Fibroblast of lung (primary cell): ENCODE measurements at regions not wholly inside any gene's neighbourhood (a gene's known extent, or its start where the extent isn't known, plus 50 kb on each side); places are given as distances from the start of the nearest gene placed in this dataset.

Experiments
- DNase-seq, 2 donors: peaks; one replicate each; pipeline versions ENCODE4 v3.0.0 to v3.0.0-alpha.2; 2010; ENCODE audit warnings: low read depth in 2 of 2
- H2AFZ ChIP-seq: 2 replicates; pipeline ENCODE4 v1.5.1; 2012; ENCODE audit warnings: low read length, control low read depth, inconsistent platforms
- H3K27ac ChIP-seq: 2 replicates; pipeline ENCODE4 v1.5.1; 2011; ENCODE audit warnings: low read length, control low read depth; ENCODE audit not compliant: insufficient read depth
- H3K27me3 ChIP-seq: 2 replicates; pipeline ENCODE4 v1.5.1; 2011; ENCODE audit warnings: mild to moderate bottlenecking, low read length; ENCODE audit not compliant: control insufficient read depth, insufficient read depth
- H3K36me3 ChIP-seq: 2 replicates; pipeline ENCODE4 v1.5.1; 2011; ENCODE audit warnings: low read length; ENCODE audit not compliant: control insufficient read depth, insufficient read depth
- H3K4me1 ChIP-seq: 2 replicates; pipeline ENCODE4 v1.5.1; 2011; ENCODE audit warnings: low read length; ENCODE audit not compliant: control insufficient read depth, insufficient read depth; ENCODE audit errors: extremely low read depth
- H3K4me2 ChIP-seq: 2 replicates; pipeline ENCODE4 v1.5.1; 2011; ENCODE audit warnings: low read length, control low read depth; ENCODE audit not compliant: insufficient read depth; ENCODE audit errors: extremely low read depth
- H3K4me3 ChIP-seq, 4 experiments: fragments of 200-600 bp in 1 of 4; sonication (generic) in 1 of 4; replicated peaks in 1 of 4; 2 replicates each; pipeline ENCODE4 v1.5.1; 2011 to 2016; ENCODE audit warnings: low read length in 4 of 4, low read depth in 3 of 4, mild to moderate bottlenecking in 3 of 4, control low read depth in 2 of 4, inconsistent platforms in 1 of 4, mixed read lengths in 1 of 4; ENCODE audit not compliant: insufficient read depth in 1 of 4; ENCODE audit errors: control extremely low read depth in 1 of 4
- H3K79me2 ChIP-seq: 2 replicates; pipeline ENCODE4 v1.5.1; 2012; ENCODE audit warnings: mild to moderate bottlenecking, low read length, inconsistent platforms; ENCODE audit not compliant: control insufficient read depth, insufficient read depth
- H3K9ac ChIP-seq: 2 replicates; pipeline ENCODE4 v1.5.1; 2011; ENCODE audit warnings: mild to moderate bottlenecking, low read length, control low read depth; ENCODE audit not compliant: insufficient read depth
- H3K9me3 ChIP-seq: 2 replicates; pipeline ENCODE4 v1.5.1; 2012; ENCODE audit warnings: low read depth, low read length; ENCODE audit not compliant: control insufficient read depth, insufficient read depth
- H4K20me1 ChIP-seq: 2 replicates; pipeline ENCODE4 v1.5.1; 2011; ENCODE audit warnings: low read length; ENCODE audit not compliant: control insufficient read depth, insufficient read depth; ENCODE audit errors: extremely low read depth
- EZH2 ChIP-seq: IDR thresholded peaks from 2 replicates; pipeline ENCODE4 v1.5.1; 2012; ENCODE audit warnings: low read length, control low read depth, mild to moderate bottlenecking; ENCODE audit errors: missing control alignments
- TF ChIP-seq, protein P1 (sequence below), 2 donors: IDR thresholded peaks in 1 of 2; conservative IDR thresholded peaks in 1 of 2; 1 replicate in 1 of 2; 2 replicates in 1 of 2; pipeline ENCODE4 v1.5.1; 2011 to 2012; ENCODE audit warnings: low read length in 2 of 2, control low read depth in 1 of 2, inconsistent platforms in 1 of 2, low read depth in 1 of 2, mild to moderate bottlenecking in 1 of 2

DNA sequence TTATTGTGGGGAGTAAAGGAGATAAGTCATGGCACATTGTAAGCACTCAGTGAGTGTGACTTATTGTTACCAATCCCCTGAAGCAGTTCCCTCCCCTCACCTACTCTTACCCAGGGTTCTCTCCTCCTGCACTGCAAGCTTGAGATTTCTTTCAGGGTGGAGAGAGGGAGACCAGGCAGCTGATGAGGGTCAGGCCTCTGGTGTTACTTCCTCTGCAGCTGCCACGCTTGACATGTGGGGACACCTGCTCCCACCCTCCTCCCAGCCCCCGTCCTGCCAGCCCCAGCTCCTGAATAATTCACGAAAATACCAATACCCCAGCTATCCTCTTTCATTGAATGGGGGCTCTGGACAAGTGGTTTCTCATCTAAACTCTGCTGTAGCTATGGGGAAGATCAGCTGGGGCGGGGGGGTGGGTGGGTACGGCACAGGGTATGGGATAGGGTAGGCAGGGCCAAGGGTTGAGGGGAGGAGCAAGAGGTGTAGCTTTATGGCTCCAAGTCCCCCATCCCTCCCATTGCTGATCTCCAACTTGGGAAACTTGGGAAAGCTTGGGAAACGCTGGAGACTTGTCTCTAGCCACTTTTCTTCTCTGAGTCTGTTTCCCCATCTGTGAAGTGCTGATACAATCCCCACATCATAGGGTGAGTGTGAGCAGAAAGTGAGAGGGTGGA lies 148.5 kb upstream of the PJA1 start:
- Histone ChIP-seq H3K27me3 (peaks cover 5% of the 10 kb centered on the region), H2AFZ (no peak overlapping the region), H3K9ac (no peak overlapping the region), H3K4me2 (no peak overlapping the region), H3K79me2 (no peaks in the 10 kb centered on the region), H3K9me3 (no peaks in the 10 kb centered on the region), H3K4me3 (no peak overlapping the region), H3K36me3 (no peaks in the 10 kb centered on the region), H3K27ac (no peak overlapping the region), H3K4me1 (no peaks in the 10 kb centered on the region), H4K20me1 (no peaks in the 10 kb centered on the region)
- TF ChIP-seq, protein P1, sequence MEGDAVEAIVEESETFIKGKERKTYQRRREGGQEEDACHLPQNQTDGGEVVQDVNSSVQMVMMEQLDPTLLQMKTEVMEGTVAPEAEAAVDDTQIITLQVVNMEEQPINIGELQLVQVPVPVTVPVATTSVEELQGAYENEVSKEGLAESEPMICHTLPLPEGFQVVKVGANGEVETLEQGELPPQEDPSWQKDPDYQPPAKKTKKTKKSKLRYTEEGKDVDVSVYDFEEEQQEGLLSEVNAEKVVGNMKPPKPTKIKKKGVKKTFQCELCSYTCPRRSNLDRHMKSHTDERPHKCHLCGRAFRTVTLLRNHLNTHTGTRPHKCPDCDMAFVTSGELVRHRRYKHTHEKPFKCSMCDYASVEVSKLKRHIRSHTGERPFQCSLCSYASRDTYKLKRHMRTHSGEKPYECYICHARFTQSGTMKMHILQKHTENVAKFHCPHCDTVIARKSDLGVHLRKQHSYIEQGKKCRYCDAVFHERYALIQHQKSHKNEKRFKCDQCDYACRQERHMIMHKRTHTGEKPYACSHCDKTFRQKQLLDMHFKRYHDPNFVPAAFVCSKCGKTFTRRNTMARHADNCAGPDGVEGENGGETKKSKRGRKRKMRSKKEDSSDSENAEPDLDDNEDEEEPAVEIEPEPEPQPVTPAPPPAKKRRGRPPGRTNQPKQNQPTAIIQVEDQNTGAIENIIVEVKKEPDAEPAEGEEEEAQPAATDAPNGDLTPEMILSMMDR (conservative IDR thresholded peaks at IDR 0.05 in 1 of 2, IDR thresholded peaks at IDR 0.05 in 1 of 2; ENCODE audit: low read depth in 1 of 2, low read length in 2 of 2) = no peak
- TF ChIP-seq EZH2 = no peak
- no peak for DNase-seq

DNA sequence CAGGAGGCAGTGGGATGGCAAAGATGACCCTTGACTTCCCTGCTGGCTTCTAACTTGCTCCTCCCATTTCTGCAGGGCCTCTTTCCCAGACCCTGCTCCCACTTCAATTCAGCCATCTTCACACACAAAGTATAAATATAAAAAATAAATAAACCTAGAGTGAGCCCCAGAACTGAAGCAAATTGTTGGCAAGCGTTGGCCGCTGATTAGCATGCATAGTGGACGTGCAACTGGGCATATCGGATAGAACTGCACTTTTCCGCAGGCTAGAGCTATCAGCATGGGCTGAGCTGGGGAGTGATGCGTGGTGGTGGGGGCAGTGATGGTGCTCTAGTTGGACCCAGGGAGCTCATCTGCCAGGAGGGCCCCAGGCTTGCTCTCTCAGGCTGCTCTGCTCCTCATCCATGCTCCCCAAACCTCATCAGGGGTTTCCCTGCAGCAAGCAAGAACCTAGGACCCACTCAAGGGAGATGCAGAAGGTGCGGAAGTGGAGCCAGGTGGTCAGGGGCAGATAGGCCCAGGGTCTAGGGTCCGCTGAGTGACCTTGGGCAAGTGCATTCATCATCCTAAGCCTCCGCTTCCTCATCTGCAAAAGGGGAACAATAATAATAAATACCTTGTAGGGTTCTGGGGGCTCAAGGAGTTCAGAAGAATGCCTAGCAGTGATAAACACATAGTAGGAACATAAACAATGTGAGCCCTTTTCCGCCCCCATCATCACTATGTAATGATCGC lies 146.8 kb upstream of the PJA1 start:
- H4K20me1 ChIP-seq = no peaks in the 10 kb centered on the region
- peaks cover 5% of the 10 kb centered on the region for H3K27me3 ChIP-seq
- no peak overlapping the region for H2AFZ ChIP-seq
- no peak overlapping the region for H3K27ac ChIP-seq
- H3K4me3 ChIP-seq = no peak overlapping the region
- H3K4me2 ChIP-seq = no peak overlapping the region
- no peaks in the 10 kb centered on the region for H3K79me2 ChIP-seq
- H3K9ac ChIP-seq = no peak overlapping the region
- H3K9me3 ChIP-seq = no peaks in the 10 kb centered on the region
- DNase-seq = no peak
- TF ChIP-seq EZH2 = no peak
- TF ChIP-seq, protein P1 (conservative IDR thresholded peaks at IDR 0.05 in 1 of 2, IDR thresholded peaks at IDR 0.05 in 1 of 2; ENCODE audit: low read depth in 1 of 2, low read length in 2 of 2) = no peak
- no peaks in the 10 kb centered on the region for H3K4me1 ChIP-seq
- H3K36me3 ChIP-seq = no peaks in the 10 kb centered on the region

DNA sequence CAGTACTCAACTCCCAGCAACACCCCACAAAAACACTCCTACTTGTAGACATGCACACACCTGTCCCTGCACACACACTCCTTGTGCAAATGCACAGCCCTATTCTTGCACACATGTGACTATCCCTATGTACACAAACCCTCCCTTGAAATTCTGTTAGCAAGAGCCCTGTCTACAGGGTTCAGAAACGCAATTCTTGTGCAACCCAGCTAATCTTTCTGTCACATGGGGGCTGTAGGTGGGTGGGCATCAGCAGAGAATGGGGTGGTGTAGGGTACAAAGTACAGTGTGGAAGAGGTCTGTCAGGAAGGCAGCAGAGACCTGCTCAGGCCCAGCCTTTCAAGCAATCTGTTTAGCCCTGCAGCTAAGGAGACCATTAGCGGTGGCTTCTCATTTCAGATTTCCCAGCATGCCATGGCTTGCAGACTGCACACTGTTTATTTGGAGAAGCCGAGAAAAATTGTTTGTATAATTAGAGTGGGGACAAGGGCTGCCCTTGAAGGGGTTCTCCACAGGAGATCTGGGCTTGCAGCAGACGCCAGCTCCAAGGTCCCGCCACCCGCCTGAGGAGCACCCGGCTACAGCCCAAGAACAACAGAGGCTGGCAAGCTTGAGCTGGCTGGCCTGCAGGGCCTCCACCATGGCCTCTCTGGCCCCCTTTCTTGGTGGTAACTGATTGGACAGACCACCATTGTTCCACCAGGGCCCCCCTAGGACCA lies 144.0 kb upstream of the PJA1 start:
- H3K9ac ChIP-seq = no peak overlapping the region
- H3K27ac ChIP-seq = no peak overlapping the region
- TF ChIP-seq, protein P1 (conservative IDR thresholded peaks at IDR 0.05 in 1 of 2, IDR thresholded peaks at IDR 0.05 in 1 of 2; ENCODE audit: low read depth in 1 of 2, low read length in 2 of 2) = no peak
- no peak for TF ChIP-seq EZH2
- H3K4me3 ChIP-seq = no peak overlapping the region
- H4K20me1 ChIP-seq = no peaks in the 10 kb centered on the region
- no peaks in the 10 kb centered on the region for H3K27me3 ChIP-seq
- no peak for DNase-seq
- no peaks in the 10 kb centered on the region for H3K9me3 ChIP-seq
- H3K4me2 ChIP-seq = no peak overlapping the region
- no peaks in the 10 kb centered on the region for H3K4me1 ChIP-seq
- H3K79me2 ChIP-seq = no peaks in the 10 kb centered on the region
- no peak overlapping the region for H2AFZ ChIP-seq
- no peaks in the 10 kb centered on the region for H3K36me3 ChIP-seq
